ENCODE measurements at regions not wholly inside any gene's neighbourhood (a gene's known extent, or its start where the extent isn't known, plus 50 kb on each side); places are given as distances from the start of the nearest gene placed in this dataset.

GRCh38 chr5:17014686-17015085, 78.6 kb upstream of the MYO10 start:
- Mint-ChIP-seq H3K9me3 (peaks cover 2 to 4% of the 10 kb centered on the region in 2 donors), H3K27ac (no peak overlapping the region), H3K4me3 (no peak overlapping the region), H3K27me3 (ENCODE audit: low read depth in 2 of 2) (no peaks in the 10 kb centered on the region), H3K36me3 (no peaks in the 10 kb centered on the region), H3K4me1 (no peaks in the 10 kb centered on the region)
- DNase-seq, result no peak
- Histone ChIP-seq H3K36me3 (ENCODE audit: control insufficient read depth, insufficient read depth, low read length) (no peaks in the 10 kb centered on the region), H3K4me3 (ENCODE audit: low read length) (no peak overlapping the region), H3K27ac (ENCODE audit: low read length) (no peak overlapping the region), H3K27me3 (ENCODE audit: control insufficient read depth, insufficient read depth, low read length) (no peaks in the 10 kb centered on the region), H3K9me3 (ENCODE audit: control insufficient read depth, insufficient read depth, low read length) (no peaks in the 10 kb centered on the region), H3K4me1 (ENCODE audit: control insufficient read depth, insufficient read depth, low read length) (no peaks in the 10 kb centered on the region)
- WGBS (ENCODE audit: insufficient coverage), result 82% methylated on average over 3 of the region's 3 CpGs
- intact Hi-C loops (cut with micrococcal nuclease), result no loop called here
- no peak for ATAC-seq
- TF ChIP-seq, protein P1, sequence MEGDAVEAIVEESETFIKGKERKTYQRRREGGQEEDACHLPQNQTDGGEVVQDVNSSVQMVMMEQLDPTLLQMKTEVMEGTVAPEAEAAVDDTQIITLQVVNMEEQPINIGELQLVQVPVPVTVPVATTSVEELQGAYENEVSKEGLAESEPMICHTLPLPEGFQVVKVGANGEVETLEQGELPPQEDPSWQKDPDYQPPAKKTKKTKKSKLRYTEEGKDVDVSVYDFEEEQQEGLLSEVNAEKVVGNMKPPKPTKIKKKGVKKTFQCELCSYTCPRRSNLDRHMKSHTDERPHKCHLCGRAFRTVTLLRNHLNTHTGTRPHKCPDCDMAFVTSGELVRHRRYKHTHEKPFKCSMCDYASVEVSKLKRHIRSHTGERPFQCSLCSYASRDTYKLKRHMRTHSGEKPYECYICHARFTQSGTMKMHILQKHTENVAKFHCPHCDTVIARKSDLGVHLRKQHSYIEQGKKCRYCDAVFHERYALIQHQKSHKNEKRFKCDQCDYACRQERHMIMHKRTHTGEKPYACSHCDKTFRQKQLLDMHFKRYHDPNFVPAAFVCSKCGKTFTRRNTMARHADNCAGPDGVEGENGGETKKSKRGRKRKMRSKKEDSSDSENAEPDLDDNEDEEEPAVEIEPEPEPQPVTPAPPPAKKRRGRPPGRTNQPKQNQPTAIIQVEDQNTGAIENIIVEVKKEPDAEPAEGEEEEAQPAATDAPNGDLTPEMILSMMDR (IDR thresholded peaks at IDR 0.05), result no peak

DNA sequence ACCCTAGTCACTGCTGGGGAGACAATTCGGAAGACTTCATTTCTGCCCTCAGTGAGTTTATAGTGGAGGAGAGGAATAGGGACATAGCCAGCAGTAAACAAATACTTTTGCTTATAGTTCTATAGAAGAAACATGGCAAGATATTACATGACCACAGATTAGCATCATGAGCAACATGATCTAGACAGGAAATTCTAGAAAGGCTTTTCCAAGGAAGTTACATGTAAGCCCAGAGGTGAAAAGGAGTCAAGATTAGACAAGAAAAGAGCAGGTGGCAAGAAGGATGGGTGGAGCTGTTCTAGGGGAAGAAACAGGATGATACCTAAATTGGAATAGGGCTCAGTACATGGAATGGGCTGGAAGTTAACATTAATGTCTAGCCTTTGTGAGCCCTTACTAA, 82.8 kb upstream of the MYO10 start:
- Mint-ChIP-seq H3K27me3 (ENCODE audit: low read depth in 2 of 2) (no peaks in the 10 kb centered on the region), H3K4me1 (no peaks in the 10 kb centered on the region), H3K9me3 (peaks cover 0 to 2% of the 10 kb centered on the region in 2 donors), H3K27ac (no peak overlapping the region), H3K4me3 (no peak overlapping the region), H3K36me3 (no peaks in the 10 kb centered on the region)
- WGBS (ENCODE audit: insufficient coverage), result 88% methylated on average over 1 of the region's 1 CpG
- TF ChIP-seq, protein P1 (IDR thresholded peaks at IDR 0.05), result no peak
- H3K9me3 ChIP-seq (ENCODE audit: control insufficient read depth, insufficient read depth, low read length), result no peaks in the 10 kb centered on the region
- no peak for ATAC-seq
- H3K27ac ChIP-seq (ENCODE audit: low read length), result no peak overlapping the region
- no peaks in the 10 kb centered on the region for H3K4me1 ChIP-seq (ENCODE audit: control insufficient read depth, insufficient read depth, low read length)
- no peaks in the 10 kb centered on the region for H3K36me3 ChIP-seq (ENCODE audit: control insufficient read depth, insufficient read depth, low read length)
- H3K27me3 ChIP-seq (ENCODE audit: control insufficient read depth, insufficient read depth, low read length), result no peaks in the 10 kb centered on the region
- DNase-seq, result no peak
- intact Hi-C loops (cut with micrococcal nuclease), result no loop called here
- no peak overlapping the region for H3K4me3 ChIP-seq (ENCODE audit: low read length)

- no peaks in the 10 kb centered on the region for H3K4me1 Mint-ChIP-seq
Observed at GRCh38 chr5:17019324-17019723, 83.2 kb upstream of the MYO10 start.

More at GRCh38 chr5:17019324-17019723, 83.2 kb upstream of the MYO10 start:
- no peak overlapping the region for H3K4me3 ChIP-seq (ENCODE audit: low read length)
- DNase-seq (no peak), ATAC-seq (no peak)
- no peaks in the 10 kb centered on the region for H3K36me3 Mint-ChIP-seq
- H3K27me3 ChIP-seq (ENCODE audit: control insufficient read depth, insufficient read depth, low read length), result no peaks in the 10 kb centered on the region
- intact Hi-C loops (cut with micrococcal nuclease), result no loop called here
- no peak overlapping the region for H3K4me3 Mint-ChIP-seq
- TF ChIP-seq, protein P1 (IDR thresholded peaks at IDR 0.05), result no peak
- no peak overlapping the region for H3K27ac ChIP-seq (ENCODE audit: low read length)
- no peaks in the 10 kb centered on the region for H3K9me3 ChIP-seq (ENCODE audit: control insufficient read depth, insufficient read depth, low read length)
- peaks cover 0 to 2% of the 10 kb centered on the region in 2 donors for H3K9me3 Mint-ChIP-seq
- no peak overlapping the region for H3K27ac Mint-ChIP-seq
- no peaks in the 10 kb centered on the region for H3K36me3 ChIP-seq (ENCODE audit: control insufficient read depth, insufficient read depth, low read length)
- 97% methylated on average over 6 of the region's 6 CpGs for WGBS (ENCODE audit: insufficient coverage)
- no peaks in the 10 kb centered on the region for H3K4me1 ChIP-seq (ENCODE audit: control insufficient read depth, insufficient read depth, low read length)
- H3K27me3 Mint-ChIP-seq (ENCODE audit: low read depth in 2 of 2), result no peaks in the 10 kb centered on the region

All from natural killer cell (primary cell).